H1 (cell line): ENCODE measurements at regions not wholly inside any gene's neighbourhood (a gene's known extent, or its start where the extent isn't known, plus 50 kb on each side); places are given as distances from the start of the nearest gene placed in this dataset.

Experiments
- CTCF ChIA-PET: fragments of 300-600 bp; sonication (Branson Sonifier 250); formaldehyde crosslinking; loops from one replicate; lab custom pipeline; 2021; ENCODE audit not compliant: partially characterized antibody; lab: Charles Lee
- POLR2A ChIA-PET: fragments of 300-600 bp; sonication (Branson Sonifier 250); formaldehyde crosslinking; loops from one replicate; lab custom pipeline; 2021; ENCODE audit warnings: inconsistent platforms; ENCODE audit not compliant: partially characterized antibody; lab: Charles Lee
- DNase-seq, 2 experiments: peaks; one replicate each; pipeline versions ENCODE4 v3.0.0 to v3.0.0-alpha.2; 2010 to 2022; ENCODE audit warnings: low spot score in 2 of 2, low read depth in 1 of 2, mixed read lengths in 1 of 2
- FAIRE-seq: peaks from 2 replicates; lab custom pipeline; 2011; peaks lifted over from hg19 to GRCh38; lab: Jason Lieb, UNC
- H2AFZ ChIP-seq: 2 replicates; pipeline ENCODE4 v1.8.1; 2012; ENCODE audit warnings: low read length, inconsistent platforms
- H2AK5ac ChIP-seq: 2 replicates; pipeline ENCODE4 v1.6.1; 2013; ENCODE audit warnings: low read depth, low read length
- H2BK120ac ChIP-seq: replicated peaks from 2 replicates; pipeline ENCODE3; 2013; ENCODE audit warnings: low read depth, low read length, inconsistent platforms
- H2BK12ac ChIP-seq: 2 replicates; pipeline ENCODE4 v1.6.1; 2013; ENCODE audit warnings: low read depth, low read length
- H2BK15ac ChIP-seq: 2 replicates; pipeline ENCODE4 v1.6.1; 2013; ENCODE audit warnings: low read length
- H2BK20ac ChIP-seq: 2 replicates; pipeline ENCODE4 v1.6.1; 2013; ENCODE audit warnings: low read length
- H2BK5ac ChIP-seq: 2 replicates; pipeline ENCODE4 v1.6.1; 2013; ENCODE audit warnings: low read depth, low read length
- H3K14ac ChIP-seq: 2 replicates; pipeline ENCODE4 v1.6.1; 2013; ENCODE audit warnings: inconsistent platforms; ENCODE audit not compliant: insufficient read length
- H3K18ac ChIP-seq: 2 replicates; pipeline ENCODE4 v1.6.1; 2013; ENCODE audit warnings: low read length; ENCODE audit errors: extremely low read depth
- H3K23ac ChIP-seq: 2 replicates; pipeline ENCODE4 v1.6.1; 2013; ENCODE audit warnings: inconsistent platforms; ENCODE audit not compliant: insufficient read length
- H3K23me2 ChIP-seq: 2 replicates; pipeline ENCODE4 v1.6.1; 2013; ENCODE audit warnings: low read depth, low read length
- H3K27ac ChIP-seq: 2 replicates; pipeline ENCODE4 v1.6.1; 2011; ENCODE audit warnings: low read depth, low read length, inconsistent platforms
- H3K27me3 ChIP-seq, 4 experiments: replicated peaks in 1 of 4; 1 replicate in 1 of 4; 2 replicates in 3 of 4; pipeline versions ENCODE4 v1.6.1 to v1.8.1; 2011 to 2013; ENCODE audit warnings: low read length in 3 of 4, mild to moderate bottlenecking in 3 of 4, inconsistent platforms in 2 of 4, mixed read lengths in 2 of 4, moderate library complexity in 1 of 4; ENCODE audit not compliant: control insufficient read depth in 3 of 4, insufficient read depth in 3 of 4; ENCODE audit errors: extremely low read depth in 1 of 4
- H3K36me3 ChIP-seq, 4 experiments: 2 replicates each; pipeline versions ENCODE4 v1.6.1 to v1.8.1; 2011 to 2013; ENCODE audit warnings: mild to moderate bottlenecking in 4 of 4, low read length in 3 of 4, moderate library complexity in 2 of 4, control low read depth in 1 of 4, inconsistent platforms in 1 of 4; ENCODE audit not compliant: insufficient read depth in 4 of 4, control insufficient read depth in 2 of 4
- H3K4ac ChIP-seq: replicated peaks from 2 replicates; pipeline ENCODE3; 2013; ENCODE audit warnings: low read length, low read depth, mixed read lengths, inconsistent platforms; ENCODE audit not compliant: insufficient read length
- H3K4me1 ChIP-seq, 4 experiments: replicated peaks in 1 of 4; 1 replicate in 1 of 4; 2 replicates in 3 of 4; pipeline versions ENCODE4 v1.6.1 to v1.8.1; 2011 to 2013; ENCODE audit warnings: low read length in 3 of 4, inconsistent platforms in 2 of 4, mixed read lengths in 1 of 4; ENCODE audit not compliant: insufficient read depth in 4 of 4, control insufficient read depth in 3 of 4
- H3K4me2 ChIP-seq, 2 experiments: 2 replicates each; pipeline versions ENCODE4 v1.6.1 to v1.8.1; 2011 to 2013; ENCODE audit warnings: low read depth in 2 of 2, low read length in 2 of 2, control low read depth in 1 of 2, inconsistent platforms in 1 of 2, mild to moderate bottlenecking in 1 of 2; ENCODE audit not compliant: insufficient read depth in 1 of 2
- H3K4me3 ChIP-seq, 4 experiments: fragments of 200-600, 300-600 bp in 1 of 4; sonication (generic), shearing (Covaris generic), sonication (Bioruptor Twin) in 1 of 4; 2 replicates each; pipeline versions ENCODE4 v1.5.1 to v1.8.1; 2011 to 2016; ENCODE audit warnings: low read length in 4 of 4, low read depth in 3 of 4, control low read depth in 2 of 4, inconsistent platforms in 2 of 4, mild to moderate bottlenecking in 2 of 4, mixed read lengths in 1 of 4, moderate library complexity in 1 of 4; ENCODE audit not compliant: insufficient read depth in 2 of 4; ENCODE audit errors: extremely low read depth in 1 of 4
- H3K56ac ChIP-seq: replicated peaks from 2 replicates; pipeline ENCODE3; 2013; ENCODE audit warnings: low read depth, mild to moderate bottlenecking, mixed read lengths, low read length, inconsistent platforms; ENCODE audit not compliant: insufficient read length
- H3K79me1 ChIP-seq: 2 replicates; pipeline ENCODE4 v1.6.1; 2013; ENCODE audit warnings: low read depth, low read length, control low read depth
- H3K79me2 ChIP-seq, 2 experiments: 2 replicates each; pipeline versions ENCODE4 v1.6.1 to v1.8.1; 2012 to 2013; ENCODE audit warnings: low read length in 2 of 2, mild to moderate bottlenecking in 2 of 2, inconsistent platforms in 1 of 2; ENCODE audit not compliant: insufficient read depth in 2 of 2, control insufficient read depth in 1 of 2
- H3K9ac ChIP-seq, 4 experiments: replicated peaks in 1 of 4; 1 replicate in 1 of 4; 2 replicates in 3 of 4; pipeline versions ENCODE4 v1.6.1 to v1.8.1; 2011 to 2013; ENCODE audit warnings: low read depth in 3 of 4, low read length in 3 of 4, control low read depth in 2 of 4, mild to moderate bottlenecking in 2 of 4, moderate library complexity in 2 of 4, inconsistent platforms in 1 of 4; ENCODE audit errors: extremely low read depth in 1 of 4
- H3K9me3 ChIP-seq, 2 experiments: 2 replicates each; pipeline versions ENCODE4 v1.6.1 to v1.8.1; 2012 to 2013; ENCODE audit warnings: mild to moderate bottlenecking in 2 of 2, moderate library complexity in 2 of 2, control low read depth in 1 of 2, inconsistent platforms in 1 of 2, low read depth in 1 of 2, low read length in 1 of 2, mixed read lengths in 1 of 2; ENCODE audit not compliant: insufficient read depth in 2 of 2
- H4K20me1 ChIP-seq, 2 experiments: replicated peaks in 1 of 2; 2 replicates each; pipeline versions ENCODE3 to v1.8.1; 2011 to 2013; ENCODE audit warnings: inconsistent platforms in 2 of 2, low read length in 2 of 2, mild to moderate bottlenecking in 1 of 2; ENCODE audit not compliant: insufficient read depth in 2 of 2, control insufficient read depth in 1 of 2
- H4K5ac ChIP-seq: 2 replicates; pipeline ENCODE4 v1.6.1; 2013; ENCODE audit warnings: low read length, low read depth, mixed read lengths, inconsistent platforms; ENCODE audit not compliant: insufficient read length
- H4K8ac ChIP-seq: 2 replicates; pipeline ENCODE4 v1.8.0; 2013; ENCODE audit warnings: mild to moderate bottlenecking, moderate library complexity, low read length, inconsistent platforms; ENCODE audit not compliant: insufficient read depth; ENCODE audit errors: extremely low read depth
- H4K91ac ChIP-seq: replicated peaks from 2 replicates; pipeline ENCODE3; 2013; ENCODE audit warnings: low read length, mixed read lengths, inconsistent platforms; ENCODE audit not compliant: insufficient read length
- CTBP2 ChIP-seq: IDR thresholded peaks from 2 replicates; pipeline ENCODE4 v1.7.0; 2011; ENCODE audit warnings: borderline replicate concordance, mild to moderate bottlenecking, moderate library complexity, mixed read lengths, low read length; ENCODE audit not compliant: insufficient read depth, insufficient read length
- FOSL1 ChIP-seq: IDR thresholded peaks from 2 replicates; pipeline ENCODE4 v1.6.1; 2011; ENCODE audit warnings: mild to moderate bottlenecking, low read depth, low read length, moderate library complexity; ENCODE audit not compliant: insufficient read depth
- HDAC2 ChIP-seq, 2 experiments: fragments of 300-600 bp in 1 of 2; sonication (generic) in 1 of 2; IDR thresholded peaks; 2 replicates each; pipeline ENCODE4 v1.6.1; 2011 to 2012; ENCODE audit warnings: low read depth in 2 of 2, low read length in 2 of 2, mild to moderate bottlenecking in 2 of 2, moderate library complexity in 2 of 2, borderline replicate concordance in 1 of 2, inconsistent platforms in 1 of 2
- JUN ChIP-seq: IDR thresholded peaks from 2 replicates; pipeline ENCODE4 v1.6.1; 2011; ENCODE audit warnings: low read depth, mild to moderate bottlenecking, improper control_type of control experiment, low read length
- JUND ChIP-seq: IDR thresholded peaks from 2 replicates; pipeline ENCODE4 v1.6.1; 2011; ENCODE audit warnings: mild to moderate bottlenecking, improper control_type of control experiment, low read length
- KDM1A ChIP-seq: fragments of 200-600, 300-600 bp; sonication (generic); IDR thresholded peaks from 2 replicates; pipeline ENCODE4 v1.7.1; 2016; ENCODE audit warnings: mild to moderate bottlenecking, low read length, borderline replicate concordance
- NRF1 ChIP-seq: IDR thresholded peaks from 2 replicates; pipeline ENCODE4 v1.6.1; 2011; ENCODE audit warnings: mild to moderate bottlenecking, low read depth, low read length, improper control_type of control experiment
- RBBP5 ChIP-seq: IDR thresholded peaks from 2 replicates; pipeline ENCODE4 v1.7.1; 2012; ENCODE audit warnings: low read depth, mild to moderate bottlenecking, inconsistent platforms, low read length, moderate library complexity, borderline replicate concordance
- RXRA ChIP-seq: IDR thresholded peaks from 2 replicates; pipeline ENCODE4 v1.6.1; 2011; ENCODE audit warnings: low read depth, mild to moderate bottlenecking, low read length, moderate library complexity; ENCODE audit not compliant: insufficient read depth
- SIN3A ChIP-seq, 2 experiments: IDR thresholded peaks in 1 of 2; conservative IDR thresholded peaks in 1 of 2; 2 replicates each; pipeline ENCODE4 v1.6.1; 2011 to 2012; ENCODE audit warnings: low read length in 2 of 2, improper control_type of control experiment in 1 of 2, low read depth in 1 of 2, mild to moderate bottlenecking in 1 of 2
- SIRT6 ChIP-seq: IDR thresholded peaks from one replicate; pipeline ENCODE4 v1.7.1; 2012; ENCODE audit warnings: low read length, inconsistent platforms
- SP4 ChIP-seq: IDR thresholded peaks from 2 replicates; pipeline ENCODE4 v1.6.1; 2012; ENCODE audit warnings: low read length, inconsistent platforms
- TAF7 ChIP-seq: optimal IDR thresholded peaks from 2 replicates; pipeline ENCODE3; 2011; ENCODE audit warnings: low read depth, mild to moderate bottlenecking, inconsistent platforms, low read length, moderate library complexity, borderline replicate concordance
- TBP ChIP-seq: IDR thresholded peaks from 2 replicates; pipeline ENCODE4 v1.6.1; 2011; ENCODE audit warnings: low read depth, low read length, improper control_type of control experiment
- WGBS, 2 experiments: shearing (Covaris generic) in 1 of 2; methylation state at CpG; one replicate each; pipeline versions ENCODE4 v1.1.6 to v1.1.7; 2013 to 2015; ENCODE audit warnings: low lambda C conversion rate in 2 of 2, mixed read lengths in 2 of 2, inconsistent platforms in 1 of 2, low coverage in 1 of 2, missing lambda C conversion rate in 1 of 2; ENCODE audit not compliant: insufficient replicate concordance in 2 of 2, insufficient coverage in 1 of 2, insufficient read length in 1 of 2; ENCODE audit errors: extremely low coverage in 1 of 2, missing lambda C conversion rate in 1 of 2; 5-methylcytosine and 5-hydroxymethylcytosine counted together

DNA sequence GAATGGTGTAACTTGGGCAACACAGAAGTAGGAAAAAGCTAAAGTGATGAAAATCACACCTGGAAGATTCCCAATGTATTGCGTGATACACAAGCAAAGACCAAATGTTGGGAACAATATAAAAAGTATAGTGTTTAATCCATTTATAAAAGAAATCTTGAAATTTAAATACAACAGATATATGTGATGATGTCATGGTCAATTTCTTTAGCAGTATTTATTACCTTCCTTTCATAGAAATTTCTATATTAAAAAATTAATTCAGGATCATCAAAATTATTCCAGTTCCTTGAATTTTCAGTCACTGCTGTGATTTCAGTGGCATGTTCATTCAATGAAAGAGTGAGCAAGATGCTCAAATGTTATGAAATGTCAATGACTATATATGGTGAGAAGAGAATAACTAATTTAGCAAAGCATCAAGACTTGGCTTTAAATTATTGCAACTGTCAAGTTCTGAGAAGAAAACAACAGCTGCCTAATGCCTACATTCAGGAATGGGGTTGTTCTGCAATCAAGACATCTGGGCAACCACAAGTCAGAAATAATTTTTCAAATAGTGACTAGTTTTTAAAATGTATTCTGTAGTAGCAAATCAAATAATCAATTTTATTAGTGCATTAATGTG is 308.8 kb downstream of the SEMA3D start:
- no peak overlapping the region for H2BK20ac ChIP-seq
- no peak for TF ChIP-seq JUN
- TF ChIP-seq SIN3A (conservative IDR thresholded peaks at IDR 0.05 in 1 of 2, IDR thresholded peaks at IDR 0.05 in 1 of 2; ENCODE audit: low read depth in 1 of 2, low read length in 2 of 2): no peak
- TF ChIP-seq TBP: no peak
- TF ChIP-seq KDM1A: no peak
- no peak for TF ChIP-seq HDAC2 (IDR thresholded peaks at IDR 0.05; ENCODE audit: borderline replicate concordance in 1 of 2, low read depth in 2 of 2, low read length in 2 of 2)
- no peak for TF ChIP-seq SIRT6
- TF ChIP-seq CTBP2: no peak
- no peak for TF ChIP-seq SP4
- no peak for TF ChIP-seq RBBP5
- TF ChIP-seq FOSL1: no peak
- no peak for TF ChIP-seq NRF1
- TF ChIP-seq RXRA: no peak
- TF ChIP-seq JUND: no peak
- no peak for TF ChIP-seq TAF7

More for the DNA sequence above, 308.8 kb downstream of the SEMA3D start:
- Histone ChIP-seq H3K4me2 (no peak overlapping the region), H2BK120ac (no peak overlapping the region), H3K36me3 (peaks cover 0 to 4% (median 0%) of the 10 kb centered on the region in 4 experiments; a peak in 1 of 8 replicates), H3K4me1 (no peaks in the 10 kb centered on the region), H4K20me1 (no peaks in the 10 kb centered on the region), H2BK15ac (no peak overlapping the region), H2BK12ac (no peak overlapping the region), H3K79me1 (no peaks in the 10 kb centered on the region), H3K79me2 (no peaks in the 10 kb centered on the region), H3K56ac (no peak overlapping the region), H3K4ac (no peak overlapping the region), H3K4me3 (no peak overlapping the region), H3K9ac (no peak overlapping the region), H3K27ac (no peak overlapping the region), H3K18ac (no peak overlapping the region), H2BK5ac (no peak overlapping the region), H3K27me3 (no peaks in the 10 kb centered on the region), H3K9me3 (peaks cover 0 to 8% of the 10 kb centered on the region in 2 experiments; a peak in 1 of 4 replicates), H3K23me2 (no peaks in the 10 kb centered on the region), H2AK5ac (no peak overlapping the region), H2AFZ (no peak overlapping the region), H3K14ac (no peak overlapping the region), H4K91ac (no peak overlapping the region), H4K5ac (no peak overlapping the region), H4K8ac (no peak overlapping the region), H3K23ac (no peak overlapping the region)
- 95% methylated on average over 1 of the region's 1 CpG; no CpG with 5 or more reads in 1 of the 2 experiments for WGBS, 2 experiments
- no peak for DNase-seq
- no peak for FAIRE-seq
- ChIA-PET POLR2A (no interaction called here), CTCF (no interaction called here)
